GM19395 (cell line): ENCODE measurements at regions not wholly inside any gene's neighbourhood (a gene's known extent, or its start where the extent isn't known, plus 50 kb on each side); places are given as distances from the start of the nearest gene placed in this dataset.

ENCODE experiments used
- ATAC-seq: cut with Tn5 transposase; IDR thresholded peaks from one replicate; pipeline ENCODE4 v1.9.1; 2021; ENCODE audit warnings: mild to moderate bottlenecking, moderate library complexity; ENCODE audit not compliant: unreplicated experiment

DNA sequence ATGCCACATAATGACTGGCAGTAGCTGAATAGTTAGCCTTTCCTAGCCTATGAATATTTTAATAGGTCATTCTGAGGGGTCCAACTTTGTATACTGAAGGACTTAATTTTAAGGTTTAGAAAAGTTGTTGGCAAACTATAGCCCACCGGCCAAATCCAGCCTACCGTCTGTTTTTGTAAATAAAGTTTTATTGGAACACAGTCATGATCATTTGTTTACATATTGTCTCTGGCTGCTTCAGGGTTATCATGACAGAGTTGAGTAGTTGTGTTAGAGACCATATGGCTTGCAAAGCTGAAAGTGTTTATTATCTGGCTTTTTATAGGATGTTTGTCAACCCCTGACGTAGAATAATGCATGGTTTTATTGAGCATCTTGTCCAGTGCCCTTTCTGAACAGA is 73.4 kb downstream of the NTMT2 start:
- ATAC-seq = no peak

- ATAC-seq = no peak
Observed at GRCh38 chr1:170221031-170221430, 75.3 kb downstream of the NTMT2 start.

DNA sequence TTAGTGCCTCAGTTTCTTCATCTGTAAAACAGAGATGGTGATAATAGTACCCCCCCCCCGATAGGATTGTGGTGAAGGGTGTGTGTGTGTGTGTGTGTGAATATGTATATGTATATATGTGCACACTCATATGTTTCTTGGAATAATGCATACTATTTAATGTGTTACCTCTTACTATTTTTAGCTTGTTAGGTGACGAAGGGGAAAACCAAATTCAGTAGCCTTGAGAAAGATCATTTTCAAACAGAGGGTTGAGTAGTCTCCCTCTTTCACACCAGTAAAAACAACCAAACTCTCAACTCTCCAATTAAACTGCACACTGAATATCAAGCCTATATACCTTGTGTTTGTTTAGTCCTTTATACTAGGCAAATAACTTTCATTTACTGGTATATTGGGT is 75.7 kb downstream of the NTMT2 start:
- no peak for ATAC-seq

GRCh38 chr1:170224469-170224868 is 78.7 kb downstream of the NTMT2 start:
- ATAC-seq = no peak

DNA sequence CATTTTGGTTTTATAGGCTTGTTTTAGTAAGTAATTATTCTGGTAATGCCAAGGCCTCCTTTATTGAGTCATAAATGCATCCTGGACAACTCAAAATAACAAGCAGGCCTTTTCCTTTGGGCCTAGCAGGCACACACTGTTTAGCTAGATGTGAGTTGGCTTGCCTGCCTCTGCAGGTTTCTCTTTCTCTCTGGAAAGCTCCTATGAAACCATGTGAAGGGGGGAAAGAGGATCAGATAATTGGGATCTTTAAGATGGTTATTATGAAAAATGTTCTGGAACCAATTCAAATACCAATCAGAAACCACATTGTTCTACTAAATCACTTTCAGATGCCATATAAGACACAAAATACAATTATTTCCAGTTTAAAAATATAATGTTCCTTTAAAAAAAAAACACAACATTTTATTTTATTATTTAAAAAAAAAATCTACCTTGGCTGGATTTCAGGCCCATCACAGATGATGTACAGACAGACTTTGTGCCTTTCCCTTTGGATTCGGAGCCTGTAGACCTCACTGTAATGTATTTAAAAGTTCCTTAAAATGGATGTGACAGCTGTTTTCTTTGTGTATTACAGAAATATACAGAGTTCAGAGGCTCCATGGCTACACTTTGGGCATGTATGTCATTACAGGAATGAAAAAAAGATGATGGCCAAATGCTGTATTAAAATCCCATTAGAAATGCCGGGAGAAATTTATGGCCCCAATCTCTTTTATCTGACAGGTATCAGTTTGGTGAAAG is 80.2 kb downstream of the NTMT2 start:
- ATAC-seq = no peak

DNA sequence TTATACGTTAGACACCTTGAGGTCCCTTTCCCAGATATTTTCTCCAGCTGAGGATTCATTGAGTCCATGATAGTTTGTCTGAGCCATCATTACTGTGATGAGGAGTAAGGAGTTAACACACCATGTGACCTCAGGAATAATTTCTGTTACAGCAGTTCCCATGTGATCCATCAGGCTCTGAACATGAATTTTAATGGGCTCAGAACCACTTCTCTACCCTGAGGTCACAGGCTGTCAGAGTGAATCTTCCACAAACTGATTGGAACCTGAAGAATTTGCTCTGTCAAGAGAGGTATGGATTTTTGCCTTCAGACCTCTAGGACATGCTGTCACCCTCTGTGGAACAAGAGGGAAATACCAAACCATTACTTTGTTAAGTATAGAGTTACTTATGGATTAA is 81.0 kb downstream of the NTMT2 start:
- no peak for ATAC-seq

DNA sequence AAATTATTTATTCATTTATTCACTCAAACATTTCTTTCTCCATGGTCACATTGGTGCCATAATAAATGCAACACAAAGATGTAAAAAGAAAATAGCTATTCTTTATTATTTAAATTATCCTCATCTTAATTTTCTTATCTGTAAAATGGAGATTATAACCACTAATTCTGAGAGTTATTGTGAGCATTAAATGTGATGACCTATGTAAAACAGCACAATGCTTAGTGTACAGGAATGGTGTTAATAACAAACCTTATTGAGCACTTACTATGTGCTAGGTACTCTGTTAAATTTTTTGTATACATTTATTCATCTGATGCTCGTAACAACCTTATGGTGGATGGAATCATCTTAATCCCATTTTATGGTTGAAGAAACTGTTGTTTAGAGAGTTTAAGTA is 84.6 kb downstream of the NTMT2 start:
- no peak for ATAC-seq

DNA sequence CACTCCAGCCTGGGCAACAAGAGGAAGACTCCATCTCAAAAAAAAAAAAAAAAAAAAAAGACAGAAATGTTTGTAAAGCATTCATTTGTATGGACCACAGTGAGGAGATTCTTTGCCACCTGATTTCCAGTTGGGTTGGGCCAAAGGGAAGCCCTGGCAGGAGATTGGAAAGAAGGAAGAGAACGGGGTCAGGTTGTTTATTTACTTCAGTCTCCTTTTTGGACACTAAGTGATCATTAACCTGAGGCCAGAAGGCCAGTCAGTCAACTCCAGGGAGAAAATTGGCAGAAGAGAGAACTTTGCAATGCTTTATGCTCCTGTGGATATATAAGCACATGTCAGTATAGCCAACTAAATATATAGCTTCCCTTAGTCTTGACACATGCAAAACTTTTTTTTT is 85.9 kb downstream of the NTMT2 start:
- ATAC-seq = no peak

- ATAC-seq = no peak
Observed at GRCh38 chr1:170238704-170239391, 93.1 kb downstream of the NTMT2 start.

DNA sequence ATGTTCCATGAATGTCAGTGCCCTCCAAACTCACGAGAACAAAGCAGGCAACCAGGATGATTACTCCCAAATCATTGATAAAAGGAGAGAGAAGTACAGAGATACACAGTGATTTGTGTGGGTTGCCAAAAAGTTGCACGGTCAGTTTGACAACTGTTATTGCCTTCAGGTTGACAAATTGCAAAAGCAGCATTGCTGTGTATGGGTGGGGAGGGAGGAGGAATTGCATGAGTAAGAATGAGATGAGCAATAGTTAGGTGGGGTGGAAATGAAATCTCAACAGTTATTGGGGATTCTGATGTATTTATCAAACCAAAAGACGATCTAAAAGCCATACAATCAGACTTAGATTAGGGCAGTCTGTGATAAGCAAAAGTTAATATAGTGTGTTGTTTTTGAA is 93.7 kb downstream of the NTMT2 start:
- ATAC-seq = no peak

DNA sequence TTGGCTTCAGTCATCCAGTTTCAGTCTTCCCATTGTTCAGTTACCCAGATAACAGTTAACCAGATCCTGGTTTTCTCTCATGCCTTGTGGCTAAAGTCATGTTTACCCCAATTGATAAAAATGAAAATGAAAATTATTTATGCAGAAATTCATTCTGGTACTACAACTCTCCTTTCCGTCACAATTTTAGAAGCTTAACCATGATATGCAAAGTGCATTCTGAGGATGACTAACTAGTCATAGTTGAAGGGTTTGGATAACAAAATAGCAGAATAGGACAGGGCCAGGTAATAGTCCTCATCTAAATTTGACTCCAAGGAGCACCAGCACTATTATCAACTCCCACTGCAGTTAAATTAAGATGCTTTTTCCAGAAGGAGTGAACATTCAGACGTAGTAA is 94.7 kb downstream of the NTMT2 start:
- ATAC-seq = peak; percentile 88

DNA sequence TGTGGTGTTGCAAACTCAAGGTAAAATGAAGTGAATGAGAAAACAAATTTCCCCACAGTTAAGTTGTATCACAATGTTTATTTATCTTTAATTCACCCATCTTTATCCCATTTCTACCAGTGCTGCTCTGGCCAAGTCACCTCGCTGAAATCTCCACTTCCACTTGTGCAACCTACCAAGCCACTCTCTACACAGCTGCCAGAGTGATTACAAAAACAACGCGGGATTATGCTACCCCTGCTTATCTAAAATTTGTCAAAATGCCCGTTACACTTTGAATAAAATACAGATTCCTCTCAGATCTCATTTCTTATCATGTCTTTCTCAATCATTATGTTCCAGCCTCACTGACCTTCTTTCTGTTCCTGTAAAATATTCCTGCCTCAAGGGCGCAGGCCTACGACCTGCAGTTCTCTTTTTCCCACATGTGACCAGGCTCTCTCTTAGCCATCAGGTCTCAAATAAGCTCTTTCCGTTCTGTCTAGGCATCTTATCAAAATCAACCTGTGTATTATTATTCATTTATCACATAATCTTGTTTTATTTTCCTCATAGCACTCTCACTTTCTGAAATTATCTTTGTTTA is 95.6 kb downstream of the NTMT2 start:
- no peak for ATAC-seq

- ATAC-seq = no peak
Observed at GRCh38 chr1:170247751-170248521, 102.2 kb downstream of the NTMT2 start.

DNA sequence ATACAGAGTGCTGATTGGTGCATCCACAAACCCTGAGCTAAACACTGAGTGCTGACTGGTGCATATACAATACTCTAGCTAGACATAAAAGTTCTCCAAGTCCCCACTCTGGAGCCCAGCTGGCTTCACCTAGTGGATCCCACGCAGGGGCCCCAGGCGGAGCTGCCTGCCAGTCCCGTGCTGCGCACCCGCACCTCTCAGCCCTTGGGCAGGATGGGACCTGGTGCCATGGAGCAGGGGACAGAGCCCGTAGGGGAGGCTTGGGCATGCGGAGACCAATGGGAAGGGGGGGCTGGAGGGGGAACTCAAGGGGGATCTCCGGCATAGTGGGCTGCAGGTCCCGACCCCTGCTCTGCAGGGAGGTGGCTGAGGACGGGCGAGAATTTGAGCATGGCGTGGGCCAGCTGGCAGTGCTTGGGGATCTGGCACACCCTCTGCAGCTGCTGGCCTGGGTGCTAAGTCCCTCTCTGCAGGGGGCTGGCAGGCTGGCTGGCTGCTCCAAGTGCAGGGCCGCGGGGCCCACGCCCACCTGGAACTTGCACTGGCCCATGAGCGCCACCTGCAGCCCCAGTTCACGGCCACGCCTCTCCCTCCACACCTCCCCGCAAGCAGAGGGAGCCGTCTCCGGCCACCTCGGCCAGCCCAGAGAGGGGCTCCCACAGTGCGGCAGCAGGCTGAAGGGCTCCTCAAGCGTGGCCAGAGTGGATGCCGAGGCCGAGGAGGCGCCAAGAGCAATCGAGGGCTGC is 104.9 kb downstream of the NTMT2 start:
- ATAC-seq = no peak

GRCh38 chr1:170252851-170253579 is 107.3 kb downstream of the NTMT2 start:
- ATAC-seq = no peak

- ATAC-seq = no peak
Observed at GRCh38 chr1:170254371-170254770, 108.6 kb downstream of the NTMT2 start.

- ATAC-seq = no peak
Observed at GRCh38 chr1:170261669-170262068, 115.9 kb downstream of the NTMT2 start.

GRCh38 chr1:170262276-170262939 is 116.6 kb downstream of the NTMT2 start:
- ATAC-seq = no peak

GRCh38 chr1:170265234-170265633 is 119.5 kb downstream of the NTMT2 start:
- ATAC-seq = no peak

GRCh38 chr1:170267317-170267716 is 121.6 kb downstream of the NTMT2 start:
- no peak for ATAC-seq
